Spleen (tissue), 11 donors: ENCODE measurements at regions not wholly inside any gene's neighbourhood (a gene's known extent, or its start where the extent isn't known, plus 50 kb on each side); places are given as distances from the start of the nearest gene placed in this dataset.

Source experiments
- DNase-seq: peaks from one replicate; pipeline ENCODE4 v3.0.0-alpha.2; 2020
- H3K27ac ChIP-seq, 8 donors: fragments of 200-600 bp; sonication (generic) in 7 of 8; 1 replicate in 4 of 8; 2 replicates in 4 of 8; pipeline versions ENCODE4 v1.5.0 to v1.8.0; 2016 to 2021; ENCODE audit warnings: inconsistent platforms in 4 of 8, mild to moderate bottlenecking in 4 of 8, moderate library complexity in 1 of 8
- H3K27me3 ChIP-seq, 7 donors: fragments of 200-600 bp; sonication (generic) in 6 of 7; replicated peaks in 1 of 7; 1 replicate in 4 of 7; 2 replicates in 3 of 7; pipeline versions ENCODE4 v1.5.0 to v1.8.0; 2016 to 2021; ENCODE audit warnings: inconsistent platforms in 3 of 7, mild to moderate bottlenecking in 1 of 7
- H3K36me3 ChIP-seq, 6 donors: fragments of 200-600 bp; sonication (generic) in 5 of 6; 1 replicate in 4 of 6; 2 replicates in 2 of 6; pipeline versions ENCODE4 v1.5.0 to v1.8.0; 2016 to 2021; ENCODE audit warnings: inconsistent platforms in 2 of 6
- H3K4me1 ChIP-seq, 6 donors: fragments of 200-600 bp; sonication (generic) in 5 of 6; 1 replicate in 3 of 6; 2 replicates in 3 of 6; pipeline versions ENCODE4 v1.5.0 to v1.8.0; 2016 to 2021; ENCODE audit warnings: inconsistent platforms in 3 of 6
- H3K4me3 ChIP-seq, 8 donors: fragments of 200-600 bp; sonication (generic) in 7 of 8; 1 replicate in 4 of 8; 2 replicates in 4 of 8; pipeline versions ENCODE4 v1.5.0 to v1.8.0; 2016 to 2021; ENCODE audit warnings: inconsistent platforms in 4 of 8, mild to moderate bottlenecking in 4 of 8, moderate library complexity in 2 of 8
- H3K9me3 ChIP-seq, 8 donors: fragments of 200-600 bp; sonication (generic) in 7 of 8; 1 replicate in 4 of 8; 2 replicates in 4 of 8; pipeline versions ENCODE4 v1.5.0 to v1.8.0; 2016 to 2021; ENCODE audit warnings: inconsistent platforms in 4 of 8
- CTCF ChIP-seq, 11 experiments: fragments of 200-600 bp in 7 of 11; fragments of 450-650 bp in 4 of 11; sonication (generic) in 4 of 11; IDR thresholded peaks in 8 of 11; conservative IDR thresholded peaks in 3 of 11; 1 replicate in 7 of 11; 2 replicates in 4 of 11; pipeline versions ENCODE4 v1.4.0 to v1.8.0; 2016 to 2021; ENCODE audit warnings: antibody characterized with exemption in 11 of 11, inconsistent platforms in 4 of 11, mild to moderate bottlenecking in 1 of 11
- POLR2A ChIP-seq, 3 donors: fragments of 450-650 bp; IDR thresholded peaks; one replicate each; pipeline ENCODE4 v1.5.1; 2017; ENCODE audit warnings: antibody characterized with exemption in 3 of 3, mild to moderate bottlenecking in 1 of 3
- POLR2AphosphoS5 ChIP-seq, 3 donors: sonication (generic); formaldehyde crosslinking; IDR thresholded peaks; one replicate each; pipeline ENCODE4 v1.5.1; 2017; ENCODE audit warnings: antibody characterized with exemption in 3 of 3
- WGBS, 5 donors: extraction: QIAGEN DNeasy Blood & Tissue Kit in 3 of 5; methylation state at CpG; one replicate each; pipeline versions ENCODE4 v1.1.5 to v1.1.7; 2013 to 2018; 5-methylcytosine and 5-hydroxymethylcytosine counted together
- intact Hi-C: fragments of 100-400 bp; cut with DNase I; formaldehyde crosslinking; loops from one replicate; pipeline ENCODE4 v1.15.0; 2023; ENCODE audit warnings: low total_unique reads
- donor health status: healthy with polysubstance abuse.
- donor health status: DM: no; HTN: no; CAD: no; lungs with moderate emphysema.
- donor health status: DM: no; HTN: no; CAD: no.
- donor health status: Bipolar disorder and iron deficiency.
- donor health status: healthy.
- donor health status: DM: no; HTN: no; CAD: no.
- donor health status: DM: yes; HTN: yes; CAD: no.

- Histone ChIP-seq H3K9me3 (peaks cover 0 to 14% (median 4%) of the 10 kb centered on the region in 8 donors), H3K36me3 (no peaks in the 10 kb centered on the region), H3K4me3 (no peak overlapping the region), H3K27me3 (no peaks in the 10 kb centered on the region), H3K27ac (no peak overlapping the region), H3K4me1 (peaks cover 0 to 19% (median 0%) of the 10 kb centered on the region in 6 donors)
- intact Hi-C loops: no loop called here
- TF ChIP-seq POLR2AphosphoS5 (IDR thresholded peaks at IDR 0.05) (peak in 2 of 3 donors; percentile 71 to 72), CTCF (IDR thresholded peaks at IDR 0.05 in 8 of 11, conservative IDR thresholded peaks at IDR 0.05 in 3 of 11) (no peak)
- 25 to 79% (median 50%) methylated on average over 1 of the region's 1 CpG for WGBS, 5 donors
- no peak for DNase-seq
Observed at GRCh38 chr20:40551125-40551530, 137.9 kb downstream of the MAFB start.

DNA sequence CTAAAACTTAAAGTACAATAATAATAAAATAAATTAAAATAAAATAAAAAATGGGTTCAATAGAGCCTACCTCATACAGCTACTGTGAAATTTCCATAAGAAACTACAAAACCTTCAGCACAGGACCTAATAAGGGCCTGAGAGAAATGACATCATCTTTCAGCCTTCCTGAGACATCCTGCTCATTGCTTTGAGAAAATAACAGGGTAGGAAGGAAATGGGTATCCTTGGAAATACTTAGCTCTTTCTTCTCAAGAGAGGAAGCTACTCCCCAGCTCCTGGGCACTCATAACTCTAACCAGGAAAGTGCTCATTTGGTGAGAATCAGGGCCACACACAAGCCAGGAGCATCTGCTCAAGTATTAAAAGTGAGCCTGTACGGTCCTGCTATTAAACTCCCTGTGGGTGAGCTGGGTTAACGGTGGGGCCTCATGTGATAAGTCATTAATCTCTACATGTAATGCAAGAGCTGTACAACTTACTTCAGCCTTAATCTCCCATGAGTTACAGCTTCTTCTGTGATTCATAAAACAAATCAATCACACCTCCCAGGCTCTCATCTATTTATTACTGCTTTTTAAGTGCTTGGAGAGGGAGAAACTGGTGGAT lies 141.4 kb downstream of the MAFB start:
- 34 to 52% (median 40%) methylated on average over 2 of the region's 2 CpGs for WGBS, 5 donors
- intact Hi-C loops: no loop called here
- TF ChIP-seq POLR2A (IDR thresholded peaks at IDR 0.05): no peak
- no peak for TF ChIP-seq CTCF (IDR thresholded peaks at IDR 0.05 in 8 of 11, conservative IDR thresholded peaks at IDR 0.05 in 3 of 11)
- TF ChIP-seq POLR2AphosphoS5 (IDR thresholded peaks at IDR 0.05): no peak
- no peaks in the 10 kb centered on the region for H3K9me3 ChIP-seq
- no peaks in the 10 kb centered on the region for H3K36me3 ChIP-seq
- H3K27ac ChIP-seq: no peak overlapping the region
- DNase-seq: no peak
- no peaks in the 10 kb centered on the region for H3K27me3 ChIP-seq
- peaks cover 0 to 17% (median 0%) of the 10 kb centered on the region in 6 donors for H3K4me1 ChIP-seq
- H3K4me3 ChIP-seq: no peak overlapping the region

DNA sequence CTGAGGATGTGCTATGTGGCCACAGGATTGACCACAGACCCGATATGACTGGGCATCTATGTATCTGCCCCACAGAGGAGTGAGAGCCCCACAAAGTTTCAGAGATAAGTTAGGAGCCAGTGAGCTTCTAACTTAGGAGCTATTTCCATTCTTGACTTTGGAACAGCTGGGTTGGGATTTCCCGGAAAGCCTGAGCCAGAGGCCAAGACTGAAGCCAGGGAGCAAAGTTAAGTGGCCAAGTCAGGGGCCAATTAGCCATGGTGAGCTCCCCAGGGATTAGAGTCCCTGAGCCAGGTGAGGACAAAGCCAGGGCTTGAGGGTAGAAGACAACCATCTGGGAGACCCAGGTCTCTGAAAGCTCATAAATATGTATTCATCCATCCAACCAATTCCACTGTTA lies 143.6 kb downstream of the MAFB start:
- H3K4me1 ChIP-seq: peaks cover 0 to 7% (median 0%) of the 10 kb centered on the region in 6 donors
- H3K9me3 ChIP-seq: no peaks in the 10 kb centered on the region
- no peak overlapping the region for H3K27ac ChIP-seq
- TF ChIP-seq POLR2A (IDR thresholded peaks at IDR 0.05) (no peak), CTCF (IDR thresholded peaks at IDR 0.05 in 8 of 11, conservative IDR thresholded peaks at IDR 0.05 in 3 of 11) (no peak), POLR2AphosphoS5 (IDR thresholded peaks at IDR 0.05) (no peak)
- intact Hi-C loops: no loop called here
- WGBS, 5 donors: 78 to 94% (median 94%) methylated on average over 1 to 2 of the region's 2 CpGs
- H3K4me3 ChIP-seq: no peak overlapping the region
- H3K36me3 ChIP-seq: no peaks in the 10 kb centered on the region
- DNase-seq: no peak
- H3K27me3 ChIP-seq: peaks cover 0 to 5% (median 0%) of the 10 kb centered on the region in 7 donors

- DNase-seq: no peak
- H3K27ac ChIP-seq: no peak overlapping the region
- no peaks in the 10 kb centered on the region for H3K36me3 ChIP-seq
- TF ChIP-seq CTCF (IDR thresholded peaks at IDR 0.05 in 8 of 11, conservative IDR thresholded peaks at IDR 0.05 in 3 of 11) (no peak), POLR2A (IDR thresholded peaks at IDR 0.05) (no peak), POLR2AphosphoS5 (IDR thresholded peaks at IDR 0.05) (no peak)
- no peak overlapping the region for H3K4me3 ChIP-seq
- intact Hi-C loops: no loop called here
- no peaks in the 10 kb centered on the region for H3K9me3 ChIP-seq
- H3K4me1 ChIP-seq: no peaks in the 10 kb centered on the region
- 68 to 82% (median 80%) methylated on average over 2 of the region's 2 CpGs for WGBS, 5 donors
- peaks cover 0 to 5% (median 0%) of the 10 kb centered on the region in 7 donors for H3K27me3 ChIP-seq
Observed at GRCh38 chr20:40542065-40542464, 147.0 kb downstream of the MAFB start.
